Astrocyte of the cerebellum (primary cell): ENCODE measurements at regions not wholly inside any gene's neighbourhood (a gene's known extent, or its start where the extent isn't known, plus 50 kb on each side); places are given as distances from the start of the nearest gene placed in this dataset.
A peak's percentile ranks its signal among the peaks of the same experiment; 100 is the strongest.

Experiments used
- DNase-seq: peaks from one replicate; pipeline ENCODE4 v3.0.0-alpha.2; 2011; ENCODE audit warnings: low read depth
- H3K4me3 ChIP-seq: 2 replicates; pipeline ENCODE4 v1.5.1; 2011; ENCODE audit warnings: mild to moderate bottlenecking, low read depth, low read length, moderate library complexity
- CTCF ChIP-seq: IDR thresholded peaks from 2 replicates; pipeline ENCODE4 v1.5.1; 2012; ENCODE audit warnings: low read length, low read depth, moderate library complexity, mild to moderate bottlenecking; ENCODE audit errors: missing control alignments
- in situ Hi-C: cut with HindIII; loops from 2 replicates; pipeline ENCODE4 v1.10.0; 2017; ENCODE audit warnings: low sequenced_read_pairs

DNA sequence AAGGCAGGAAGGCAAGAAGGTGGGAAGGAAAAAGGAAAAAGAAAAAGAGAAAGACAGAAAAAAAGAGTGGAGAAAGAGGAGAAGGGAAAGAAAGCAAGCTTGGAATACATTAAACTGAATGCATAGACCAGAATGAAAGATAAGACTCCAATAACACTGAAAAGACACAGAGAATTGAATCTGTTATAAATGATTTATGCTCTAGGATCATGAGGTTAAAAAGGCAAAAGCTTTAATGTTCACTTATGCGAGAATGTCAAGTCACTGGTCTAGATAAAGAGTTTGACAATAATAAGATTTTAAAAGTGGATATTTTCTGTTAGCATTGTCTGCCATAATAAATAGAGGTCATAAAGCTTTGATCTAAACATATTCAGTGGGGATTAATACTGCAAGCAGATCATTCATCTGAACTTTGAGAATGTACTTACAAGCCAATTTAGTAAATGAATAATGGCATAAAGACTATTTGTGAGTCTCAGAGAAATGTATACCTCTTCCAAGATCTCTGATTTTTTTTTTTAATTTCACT is 1069.2 kb upstream of the SLC39A10 start:
- TF ChIP-seq CTCF: no peak
- DNase-seq: no peak
- in situ Hi-C loops: no loop called here
- H3K4me3 ChIP-seq: no peak overlapping the region

DNA sequence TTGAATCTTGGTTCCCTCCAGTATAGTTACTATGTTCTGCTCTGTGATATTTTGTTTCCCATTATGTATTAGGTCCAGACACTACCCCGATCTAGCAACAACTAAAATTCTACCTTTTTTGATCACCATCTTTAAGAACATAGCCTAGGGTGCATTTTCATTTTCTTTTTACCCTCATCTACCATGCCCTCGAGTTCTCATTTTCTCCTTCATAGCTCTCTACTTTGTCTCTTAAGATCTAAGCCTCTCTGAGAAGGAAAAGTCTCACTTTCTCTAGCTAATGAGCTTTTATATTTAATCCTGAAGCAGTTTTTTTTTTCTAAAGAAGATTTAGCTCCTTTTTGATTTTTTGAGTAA is 1089.4 kb upstream of the SLC39A10 start:
- DNase-seq: no peak
- in situ Hi-C loops: no loop called here
- TF ChIP-seq CTCF: no peak
- H3K4me3 ChIP-seq: no peak overlapping the region

- H3K4me3 ChIP-seq: no peak overlapping the region
- in situ Hi-C loops: no loop called here
- TF ChIP-seq CTCF: no peak
- no peak for DNase-seq
These were observed 1089.9 kb upstream of the SLC39A10 start for GRCh38 chr2:194566907-194567660.

DNA sequence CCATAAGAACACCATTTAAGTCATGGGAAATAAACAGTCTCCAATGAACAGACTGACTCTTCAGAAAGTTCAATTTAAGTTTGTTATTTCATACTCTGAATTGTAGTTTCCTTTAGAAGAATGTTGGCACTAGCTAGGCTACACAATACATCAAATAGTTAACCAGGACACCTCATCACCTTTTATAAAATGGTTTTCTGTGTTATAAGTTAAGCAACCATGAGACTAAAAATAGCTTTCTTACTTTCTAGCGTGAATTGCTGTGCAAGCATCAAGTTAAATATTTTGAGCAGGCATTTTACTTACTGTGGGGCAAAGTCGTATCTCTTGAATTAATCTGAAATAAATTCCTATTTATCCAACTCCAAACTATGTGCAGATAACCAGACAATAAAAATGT is 1092.6 kb upstream of the SLC39A10 start:
- in situ Hi-C loops: no loop called here
- no peak for DNase-seq
- no peak overlapping the region for H3K4me3 ChIP-seq
- TF ChIP-seq CTCF: no peak

DNA sequence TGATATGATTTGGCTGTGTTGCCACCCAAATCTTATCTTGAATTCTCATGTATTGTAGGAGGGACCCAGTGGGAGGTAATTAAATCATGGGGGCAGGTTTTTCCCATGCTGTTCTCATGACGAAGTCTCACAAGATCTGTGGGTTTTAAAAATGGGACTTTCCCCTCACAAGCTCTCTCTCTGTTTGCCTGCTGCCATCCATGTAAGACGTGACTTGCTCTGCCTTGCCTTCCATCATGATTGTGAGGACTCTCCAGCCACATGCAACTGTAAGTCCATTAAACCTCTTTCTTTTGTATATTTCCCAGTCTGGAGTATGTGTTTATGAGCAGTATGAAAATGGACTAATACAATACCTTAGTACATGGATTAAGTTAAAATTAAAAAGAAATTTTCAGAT is 1094.7 kb upstream of the SLC39A10 start:
- TF ChIP-seq CTCF: no peak
- DNase-seq: no peak
- in situ Hi-C loops: no loop called here
- H3K4me3 ChIP-seq: no peak overlapping the region

- peak; percentile 1 for TF ChIP-seq CTCF
- in situ Hi-C loops: no loop called here
- no peak overlapping the region for H3K4me3 ChIP-seq
- no peak for DNase-seq
These were observed 1097.1 kb upstream of the SLC39A10 start for GRCh38 chr2:194559964-194560363.

- DNase-seq: no peak
- no peak for TF ChIP-seq CTCF
- H3K4me3 ChIP-seq: no peak overlapping the region
- in situ Hi-C loops: no loop called here
These were observed 1097.5 kb upstream of the SLC39A10 start for GRCh38 chr2:194559523-194559922.
